Stimulated activated CD8-positive, alpha-beta memory T cell treated with anti-CD3 and anti-CD28 coated beads, Interleukin-15, amount 100 ng/mL, for 48 hours (primary cell): ENCODE measurements at regions not wholly inside any gene's neighbourhood (a gene's known extent, or its start where the extent isn't known, plus 50 kb on each side); places are given as distances from the start of the nearest gene placed in this dataset.

Experiments
- DNase-seq, 2 donors: peaks; one replicate each; pipeline ENCODE4 v3.0.0-alpha.2; 2020; ENCODE audit warnings: low read depth in 2 of 2

GRCh38 chr13:44274771-44275205 is 98.8 kb upstream of the SERP2 start:
- DNase-seq, result no peak

GRCh38 chr13:44275381-44275780 is 98.2 kb upstream of the SERP2 start:
- DNase-seq, result no peak

GRCh38 chr13:44276061-44276460 is 97.6 kb upstream of the SERP2 start:
- DNase-seq, result no peak

GRCh38 chr13:44277459-44277858 is 96.2 kb upstream of the SERP2 start:
- DNase-seq, result no peak

- DNase-seq, result no peak
Measured at GRCh38 chr13:44278166-44278565, 95.5 kb upstream of the SERP2 start.

GRCh38 chr13:44280456-44280855 is 93.2 kb upstream of the SERP2 start:
- no peak for DNase-seq

GRCh38 chr13:44281252-44282000 is 92.2 kb upstream of the SERP2 start:
- DNase-seq, result no peak

- DNase-seq, result no peak
Measured at GRCh38 chr13:44283600-44283999, 90.0 kb upstream of the SERP2 start.

- no peak for DNase-seq
Measured at GRCh38 chr13:44287958-44288357, 85.7 kb upstream of the SERP2 start.

GRCh38 chr13:44292545-44292944 is 81.1 kb upstream of the SERP2 start:
- DNase-seq, result no peak

GRCh38 chr13:44293374-44293773 is 80.2 kb upstream of the SERP2 start:
- no peak for DNase-seq

GRCh38 chr13:44293908-44294735 is 79.5 kb upstream of the SERP2 start:
- DNase-seq, result no peak

GRCh38 chr13:44294876-44295275 is 78.7 kb upstream of the SERP2 start:
- no peak for DNase-seq

- no peak for DNase-seq
Measured at GRCh38 chr13:44296856-44297255, 76.8 kb upstream of the SERP2 start.

- no peak for DNase-seq
Measured at GRCh38 chr13:44298314-44298713, 75.3 kb upstream of the SERP2 start.

- no peak for DNase-seq
Measured at GRCh38 chr13:44299152-44299943, 74.3 kb upstream of the SERP2 start.

GRCh38 chr13:44300895-44301638 is 72.6 kb upstream of the SERP2 start:
- no peak for DNase-seq

- DNase-seq, result no peak
Measured at GRCh38 chr13:44301639-44302015, 72.0 kb upstream of the SERP2 start.

- DNase-seq, result no peak
Measured at GRCh38 chr13:44302233-44302632, 71.4 kb upstream of the SERP2 start.

GRCh38 chr13:44302940-44303575 is 70.6 kb upstream of the SERP2 start:
- no peak for DNase-seq
